ENCODE measurements at regions not wholly inside any gene's neighbourhood (a gene's known extent, or its start where the extent isn't known, plus 50 kb on each side); places are given as distances from the start of the nearest gene placed in this dataset.
A peak's percentile ranks its signal among the peaks of the same experiment; 100 is the strongest.

DNA sequence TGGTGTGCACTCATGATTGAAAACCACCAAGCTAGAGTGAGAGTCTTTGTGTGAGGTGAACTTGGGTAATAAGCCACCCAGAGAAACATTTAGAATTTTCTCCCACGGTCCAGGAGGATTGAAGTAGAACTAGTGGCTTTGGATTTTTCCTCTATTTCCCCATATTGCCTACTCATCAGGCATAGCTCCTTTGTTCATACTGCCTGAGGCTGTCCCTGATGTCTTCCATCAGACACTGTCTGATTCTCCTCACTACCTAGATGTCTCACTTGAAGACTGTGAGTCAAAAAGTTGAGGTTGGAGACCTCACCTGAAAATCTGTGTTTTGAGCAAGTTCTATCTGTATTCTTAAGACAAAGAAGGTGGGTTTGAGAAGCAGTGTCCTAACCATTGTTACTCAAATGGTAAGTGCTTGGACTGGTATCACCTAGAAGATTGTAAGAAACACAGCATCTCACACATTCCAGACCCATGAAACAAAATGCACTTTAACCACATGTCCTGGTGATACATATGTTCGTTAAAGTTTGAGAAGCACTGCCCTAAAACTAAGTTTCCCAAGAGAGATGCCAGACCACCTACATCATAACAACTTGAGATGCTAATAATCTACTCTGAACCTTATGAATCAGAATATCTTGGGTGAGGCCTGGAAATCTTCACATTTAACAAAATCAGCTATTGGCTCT lies 523.4 kb upstream of the BTBD3 start:
- ATAC-seq (no peak), DNase-seq (no peak)
- intact Hi-C loops (cut with DNase I) = no loop called here

DNA sequence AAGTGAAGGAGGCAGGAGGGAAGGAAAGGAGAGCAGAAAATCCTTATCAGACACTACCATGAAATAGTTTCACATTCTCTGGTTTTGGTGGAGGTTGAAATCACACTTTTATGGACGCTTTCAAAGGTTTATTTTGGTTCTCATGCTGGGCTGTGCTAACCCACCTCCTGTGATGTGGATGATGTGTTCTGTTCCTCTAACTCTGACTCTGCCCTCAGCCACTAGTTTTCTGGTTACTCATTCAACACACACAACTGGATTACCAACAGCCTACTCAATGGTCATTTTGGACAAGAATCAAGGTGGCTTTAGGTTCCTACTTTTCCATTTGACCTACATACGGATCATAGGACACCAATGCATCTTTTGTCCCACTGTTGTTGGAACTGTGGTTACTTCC lies 522.1 kb upstream of the BTBD3 start:
- ATAC-seq (no peak), DNase-seq (no peak)
- intact Hi-C loops (cut with DNase I) = no loop called here

GRCh38 chr20:11401988-11402387 lies 515.7 kb upstream of the BTBD3 start:
- intact Hi-C loops (cut with DNase I) = no loop called here
- DNase-seq (no peak), ATAC-seq (no peak)

DNA sequence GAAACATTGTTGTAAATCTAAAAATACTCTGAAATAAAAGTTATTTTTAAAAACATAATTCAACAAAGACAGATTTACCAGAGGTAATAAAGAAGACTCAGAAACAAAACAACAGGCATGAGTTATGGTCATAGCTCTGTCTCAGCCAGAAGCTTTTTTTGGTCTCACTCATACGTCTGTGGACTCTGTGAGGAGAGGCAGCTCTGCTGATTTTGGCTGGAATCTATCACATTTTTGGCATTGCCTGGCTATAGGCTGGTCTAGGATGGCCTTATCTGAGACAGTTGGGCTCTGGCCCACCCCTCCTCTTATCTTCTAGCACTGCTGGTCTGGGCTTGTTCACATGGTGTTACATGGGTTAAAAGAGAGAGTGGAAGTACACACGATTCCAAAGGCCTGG lies 514.0 kb upstream of the BTBD3 start:
- ATAC-seq = peak; percentile 91 to 92
- peak; percentile 44 for DNase-seq
- intact Hi-C loops (cut with DNase I) = no loop called here

- no peak for ATAC-seq
- intact Hi-C loops (cut with DNase I) = no loop called here
- DNase-seq = no peak
Measured at GRCh38 chr20:11406877-11407276, 510.8 kb upstream of the BTBD3 start.

DNA sequence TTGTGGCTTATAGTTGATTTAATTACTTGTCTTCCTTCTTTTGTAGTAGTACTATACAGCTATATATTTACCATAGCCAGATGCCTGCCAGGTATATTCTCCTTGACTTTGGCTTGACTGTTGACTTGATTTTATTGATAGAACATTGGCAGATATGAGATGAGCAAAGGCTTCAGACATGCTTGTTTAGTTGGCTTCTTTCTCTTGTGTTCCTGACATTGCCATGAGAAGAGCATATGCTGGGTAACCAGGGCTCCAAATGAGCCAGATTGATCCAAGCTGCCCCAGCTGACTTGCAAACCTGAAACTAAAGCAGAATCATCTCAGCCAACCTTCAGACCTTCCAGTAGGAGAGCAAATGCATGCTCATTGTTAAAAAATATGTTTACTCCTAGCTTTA lies 508.1 kb upstream of the BTBD3 start:
- ATAC-seq = no peak
- intact Hi-C loops (cut with DNase I) = no loop called here
- DNase-seq = no peak

- ATAC-seq (no peak), DNase-seq (no peak)
- intact Hi-C loops (cut with DNase I) = no loop called here
Measured at GRCh38 chr20:11411765-11412164, 505.9 kb upstream of the BTBD3 start.

DNA sequence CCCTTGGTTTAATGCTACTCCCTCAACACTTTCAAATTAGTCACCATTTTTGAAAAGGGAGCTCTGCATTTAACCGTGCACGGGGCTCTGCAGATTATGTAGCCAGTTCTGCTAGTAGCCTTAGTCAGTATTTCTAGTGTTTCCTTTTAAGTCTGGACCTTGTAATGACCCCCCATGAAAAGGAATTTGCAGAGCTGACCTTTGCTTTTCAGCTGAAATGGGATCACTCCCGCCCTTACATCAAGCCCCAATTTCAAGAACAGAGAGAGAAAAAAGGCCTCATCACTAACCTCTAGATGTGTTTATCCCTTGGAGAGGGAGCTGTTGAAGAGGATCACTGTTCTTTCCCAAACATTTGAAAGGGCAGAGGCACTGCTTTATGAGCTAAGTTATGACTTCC lies 490.7 kb upstream of the BTBD3 start:
- intact Hi-C loops (cut with DNase I) = no loop called here
- no peak for DNase-seq

GRCh38 chr20:11429168-11429567 lies 488.5 kb upstream of the BTBD3 start:
- DNase-seq (no peak), ATAC-seq (no peak)
- intact Hi-C loops (cut with DNase I) = no loop called here

More for the DNA sequence above, 490.7 kb upstream of the BTBD3 start:
- ATAC-seq = no peak

DNA sequence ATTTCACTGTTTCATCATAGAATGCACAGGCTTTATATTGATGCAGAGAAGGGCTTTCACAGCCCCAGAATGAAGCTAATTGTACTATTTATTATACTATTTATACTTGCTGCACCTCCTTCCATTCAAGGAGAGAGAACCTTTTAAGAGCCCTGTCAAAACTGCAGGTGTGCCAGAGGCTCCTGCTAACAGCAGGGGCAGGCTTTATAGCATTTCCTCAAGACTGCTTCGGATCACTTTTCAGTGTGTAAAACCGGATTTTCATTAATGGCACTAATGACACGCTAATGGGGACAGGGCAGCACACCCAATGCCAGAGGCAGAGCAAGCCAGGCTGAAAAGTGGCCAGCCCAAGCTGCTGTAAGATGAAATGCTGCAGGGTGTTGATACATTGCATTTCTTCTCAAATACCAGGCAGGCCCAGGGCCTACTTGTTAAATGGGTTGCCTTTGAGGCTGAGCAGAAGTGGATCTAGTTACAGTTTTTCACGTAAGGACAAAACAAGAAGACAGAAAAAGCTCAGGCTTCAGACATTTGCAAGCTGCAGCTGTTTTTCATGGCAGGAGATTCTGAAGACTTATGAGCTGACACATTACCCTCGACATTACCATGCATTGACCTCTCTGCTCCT lies 487.7 kb upstream of the BTBD3 start:
- intact Hi-C loops (cut with DNase I) = no loop called here
- no peak for ATAC-seq
- no peak for DNase-seq

GRCh38 chr20:11430652-11431051 lies 487.0 kb upstream of the BTBD3 start:
- no peak for ATAC-seq
- intact Hi-C loops (cut with DNase I) = no loop called here
- no peak for DNase-seq

- no peak for ATAC-seq
- no peak for DNase-seq
- intact Hi-C loops (cut with DNase I) = no loop called here
Measured at GRCh38 chr20:11431621-11432020, 486.1 kb upstream of the BTBD3 start.

- DNase-seq (no peak), ATAC-seq (no peak)
- intact Hi-C loops (cut with DNase I) = no loop called here
Measured at GRCh38 chr20:11432407-11432806, 485.3 kb upstream of the BTBD3 start.

DNA sequence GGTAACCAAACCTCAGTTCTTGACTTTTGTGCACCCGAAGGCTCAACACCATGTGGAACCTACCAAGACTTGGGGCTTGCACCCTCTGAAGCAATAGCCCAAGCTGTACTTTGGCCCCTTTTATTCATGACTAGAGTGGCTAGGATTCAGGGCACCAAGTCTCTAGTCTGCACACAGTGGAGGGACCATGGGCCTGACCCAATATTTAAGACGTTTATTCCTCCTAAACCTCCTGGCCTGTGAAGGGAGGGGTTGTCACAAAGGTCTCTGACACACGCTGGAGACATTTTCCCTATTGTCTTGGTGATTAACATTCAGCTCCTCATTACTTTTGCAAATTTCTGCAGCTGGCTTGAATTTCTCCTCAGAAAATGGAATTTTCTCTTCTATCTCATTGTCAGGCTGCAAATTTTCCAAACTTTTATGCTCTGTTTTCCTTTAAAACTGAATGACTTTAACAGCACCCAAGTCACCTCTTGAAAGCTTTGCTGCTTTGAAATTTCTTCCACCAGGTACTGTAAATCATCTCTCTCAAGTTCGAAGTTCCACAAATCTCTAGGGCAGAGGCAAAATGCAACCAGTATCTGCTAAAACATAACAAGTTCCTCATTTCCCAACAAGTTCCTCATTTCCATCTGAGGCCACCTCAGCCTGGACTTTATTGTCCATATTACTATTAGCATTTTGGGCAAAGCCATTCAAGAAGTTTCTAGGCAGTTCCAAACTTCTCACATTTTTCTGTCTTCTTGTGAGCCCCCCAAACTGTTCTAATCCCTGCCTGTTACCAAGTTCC lies 481.4 kb upstream of the BTBD3 start:
- DNase-seq (no peak), ATAC-seq (no peak)
- intact Hi-C loops (cut with DNase I) = no loop called here

DNA sequence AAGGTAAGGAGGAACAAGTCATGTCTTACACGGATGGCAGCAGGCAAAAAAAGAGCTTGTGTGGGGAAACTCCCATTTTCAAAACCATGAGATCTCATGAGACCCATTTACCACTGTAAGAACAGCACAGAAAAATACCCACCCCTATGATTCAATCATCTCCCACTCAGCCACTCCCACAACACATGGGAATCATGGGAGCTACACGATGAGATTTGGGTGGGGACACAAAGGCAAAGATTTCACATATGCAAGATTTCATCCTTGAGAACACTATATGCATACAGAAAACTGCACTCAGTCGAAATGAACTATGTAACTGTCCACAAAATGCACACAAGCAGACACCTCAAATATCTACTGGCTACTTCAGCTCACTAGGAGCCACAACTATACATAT lies 480.6 kb upstream of the BTBD3 start:
- intact Hi-C loops (cut with DNase I) = no loop called here
- ATAC-seq (no peak), DNase-seq (no peak)

GRCh38 chr20:11437611-11438380 lies 479.9 kb upstream of the BTBD3 start:
- intact Hi-C loops (cut with DNase I) = no loop called here
- ATAC-seq = no peak
- no peak for DNase-seq

- ATAC-seq (no peak), DNase-seq (no peak)
- intact Hi-C loops (cut with DNase I) = no loop called here
Measured at GRCh38 chr20:11438412-11438811, 479.3 kb upstream of the BTBD3 start.

DNA sequence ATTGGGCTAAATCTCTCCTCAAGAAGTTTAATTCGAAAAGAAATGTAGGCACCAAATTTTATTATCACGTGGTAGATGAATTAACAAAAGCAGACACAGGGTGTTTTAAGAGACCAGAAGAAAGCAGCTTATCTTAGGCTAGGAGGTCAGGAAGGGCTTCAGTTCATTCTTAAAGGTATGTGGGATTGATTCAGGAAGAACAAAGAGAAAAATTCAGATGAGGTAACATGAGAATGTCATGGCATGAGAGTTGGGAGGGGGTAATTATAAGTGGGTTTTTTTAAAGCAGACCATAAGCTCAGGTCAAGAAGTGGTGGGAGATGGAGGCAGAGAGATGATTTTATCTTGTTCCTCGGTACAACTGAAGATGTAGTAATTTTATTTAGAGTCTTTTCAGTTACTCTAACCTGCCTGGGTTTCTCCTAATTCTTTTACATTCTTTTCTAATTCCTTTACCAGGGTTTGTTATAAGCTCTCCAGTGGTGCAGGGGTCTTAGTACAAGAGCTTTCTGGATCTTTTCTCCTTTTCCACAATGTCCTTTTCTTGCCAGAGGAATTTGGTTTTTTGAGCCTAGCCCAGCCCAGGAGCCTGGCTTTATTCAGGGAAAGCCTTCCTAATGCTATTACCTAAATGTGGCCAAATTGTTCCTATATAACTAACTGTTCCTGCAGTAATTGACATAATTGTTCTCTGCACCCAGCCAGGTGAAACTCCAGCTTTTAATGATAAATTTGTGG lies 474.1 kb upstream of the BTBD3 start:
- ATAC-seq (no peak), DNase-seq (no peak)
- intact Hi-C loops (cut with DNase I) = no loop called here

GRCh38 chr20:11445161-11445560 lies 472.5 kb upstream of the BTBD3 start:
- ATAC-seq = peak; percentile 33 to 53
- intact Hi-C loops (cut with DNase I) = no loop called here
- DNase-seq = no peak

Measured in left cardiac atrium (tissue), 4 donors.